ENCODE measurements at regions not wholly inside any gene's neighbourhood (a gene's known extent, or its start where the extent isn't known, plus 50 kb on each side); places are given as distances from the start of the nearest gene placed in this dataset.

GRCh38 chr9:1530696-1531095 lies 480.5 kb downstream of the DMRT2 start:
- Histone ChIP-seq H3K4me3 (no peak overlapping the region), H3F3A (replicated peaks; ENCODE audit: low read depth) (no peaks in the 10 kb centered on the region), H4K20me1 (replicated peaks; ENCODE audit: insufficient read depth) (no peaks in the 10 kb centered on the region), H2AFZ (no peak overlapping the region), H3K9me2 (ENCODE audit: insufficient read depth) (peaks cover 9% of the 10 kb centered on the region), H3K36me3 (ENCODE audit: insufficient read depth) (no peaks in the 10 kb centered on the region), H3K4me1 (ENCODE audit: insufficient read depth) (no peaks in the 10 kb centered on the region), H3K27me3 (ENCODE audit: insufficient read depth) (no peaks in the 10 kb centered on the region), H3K27ac (ENCODE audit: low read depth) (no peak overlapping the region), H3K4me2 (no peak overlapping the region), H3K79me2 (replicated peaks; ENCODE audit: insufficient read depth) (no peaks in the 10 kb centered on the region)
- H3K4me3 Mint-ChIP-seq, result no peak overlapping the region
- DNase-seq (ENCODE audit: low spot score), result no peak
- ATAC-seq, result no peak
- no peak for TF ChIP-seq CREB1 (CRISPR knock-in tag; IDR thresholded peaks at IDR 0.05; ENCODE audit: low read depth)
- TF ChIP-seq, protein P1, sequence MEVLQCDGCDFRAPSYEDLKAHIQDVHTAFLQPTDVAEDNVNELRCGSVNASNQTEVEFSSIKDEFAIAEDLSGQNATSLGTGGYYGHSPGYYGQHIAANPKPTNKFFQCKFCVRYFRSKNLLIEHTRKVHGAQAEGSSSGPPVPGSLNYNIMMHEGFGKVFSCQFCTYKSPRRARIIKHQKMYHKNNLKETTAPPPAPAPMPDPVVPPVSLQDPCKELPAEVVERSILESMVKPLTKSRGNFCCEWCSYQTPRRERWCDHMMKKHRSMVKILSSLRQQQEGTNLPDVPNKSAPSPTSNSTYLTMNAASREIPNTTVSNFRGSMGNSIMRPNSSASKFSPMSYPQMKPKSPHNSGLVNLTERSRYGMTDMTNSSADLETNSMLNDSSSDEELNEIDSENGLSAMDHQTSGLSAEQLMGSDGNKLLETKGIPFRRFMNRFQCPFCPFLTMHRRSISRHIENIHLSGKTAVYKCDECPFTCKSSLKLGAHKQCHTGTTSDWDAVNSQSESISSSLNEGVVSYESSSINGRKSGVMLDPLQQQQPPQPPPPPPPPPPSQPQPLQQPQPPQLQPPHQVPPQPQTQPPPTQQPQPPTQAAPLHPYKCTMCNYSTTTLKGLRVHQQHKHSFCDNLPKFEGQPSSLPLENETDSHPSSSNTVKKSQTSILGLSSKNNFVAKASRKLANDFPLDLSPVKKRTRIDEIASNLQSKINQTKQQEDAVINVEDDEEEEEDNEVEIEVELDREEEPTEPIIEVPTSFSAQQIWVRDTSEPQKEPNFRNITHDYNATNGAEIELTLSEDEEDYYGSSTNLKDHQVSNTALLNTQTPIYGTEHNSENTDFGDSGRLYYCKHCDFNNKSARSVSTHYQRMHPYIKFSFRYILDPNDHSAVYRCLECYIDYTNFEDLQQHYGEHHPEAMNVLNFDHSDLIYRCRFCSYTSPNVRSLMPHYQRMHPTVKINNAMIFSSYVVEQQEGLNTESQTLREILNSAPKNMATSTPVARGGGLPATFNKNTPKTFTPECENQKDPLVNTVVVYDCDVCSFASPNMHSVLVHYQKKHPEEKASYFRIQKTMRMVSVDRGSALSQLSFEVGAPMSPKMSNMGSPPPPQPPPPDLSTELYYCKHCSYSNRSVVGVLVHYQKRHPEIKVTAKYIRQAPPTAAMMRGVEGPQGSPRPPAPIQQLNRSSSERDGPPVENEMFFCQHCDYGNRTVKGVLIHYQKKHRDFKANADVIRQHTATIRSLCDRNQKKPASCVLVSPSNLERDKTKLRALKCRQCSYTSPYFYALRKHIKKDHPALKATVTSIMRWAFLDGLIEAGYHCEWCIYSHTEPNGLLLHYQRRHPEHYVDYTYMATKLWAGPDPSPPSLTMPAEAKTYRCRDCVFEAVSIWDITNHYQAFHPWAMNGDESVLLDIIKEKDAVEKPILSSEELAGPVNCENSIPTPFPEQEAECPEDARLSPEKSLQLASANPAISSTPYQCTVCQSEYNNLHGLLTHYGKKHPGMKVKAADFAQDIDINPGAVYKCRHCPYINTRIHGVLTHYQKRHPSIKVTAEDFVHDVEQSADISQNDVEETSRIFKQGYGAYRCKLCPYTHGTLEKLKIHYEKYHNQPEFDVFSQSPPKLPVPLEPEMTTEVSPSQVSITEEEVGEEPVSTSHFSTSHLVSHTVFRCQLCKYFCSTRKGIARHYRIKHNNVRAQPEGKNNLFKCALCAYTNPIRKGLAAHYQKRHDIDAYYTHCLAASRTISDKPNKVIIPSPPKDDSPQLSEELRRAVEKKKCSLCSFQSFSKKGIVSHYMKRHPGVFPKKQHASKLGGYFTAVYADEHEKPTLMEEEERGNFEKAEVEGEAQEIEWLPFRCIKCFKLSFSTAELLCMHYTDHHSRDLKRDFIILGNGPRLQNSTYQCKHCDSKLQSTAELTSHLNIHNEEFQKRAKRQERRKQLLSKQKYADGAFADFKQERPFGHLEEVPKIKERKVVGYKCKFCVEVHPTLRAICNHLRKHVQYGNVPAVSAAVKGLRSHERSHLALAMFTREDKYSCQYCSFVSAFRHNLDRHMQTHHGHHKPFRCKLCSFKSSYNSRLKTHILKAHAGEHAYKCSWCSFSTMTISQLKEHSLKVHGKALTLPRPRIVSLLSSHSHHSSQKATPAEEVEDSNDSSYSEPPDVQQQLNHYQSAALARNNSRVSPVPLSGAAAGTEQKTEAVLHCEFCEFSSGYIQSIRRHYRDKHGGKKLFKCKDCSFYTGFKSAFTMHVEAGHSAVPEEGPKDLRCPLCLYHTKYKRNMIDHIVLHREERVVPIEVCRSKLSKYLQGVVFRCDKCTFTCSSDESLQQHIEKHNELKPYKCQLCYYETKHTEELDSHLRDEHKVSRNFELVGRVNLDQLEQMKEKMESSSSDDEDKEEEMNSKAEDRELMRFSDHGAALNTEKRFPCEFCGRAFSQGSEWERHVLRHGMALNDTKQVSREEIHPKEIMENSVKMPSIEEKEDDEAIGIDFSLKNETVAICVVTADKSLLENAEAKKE (CRISPR knock-in tag; IDR thresholded peaks at IDR 0.05), result no peak
- no peak for TF ChIP-seq STAT1 (IDR thresholded peaks at IDR 0.05; ENCODE audit: unreplicated experiment)
- no peak for TF ChIP-seq EZH2phosphoT487 (IDR thresholded peaks at IDR 0.05; ENCODE audit: unreplicated experiment)
- TF ChIP-seq ZNF114 (CRISPR knock-in tag; IDR thresholded peaks at IDR 0.05), result no peak
- no peak for TF ChIP-seq POLR2AphosphoS5 (IDR thresholded peaks at IDR 0.05; ENCODE audit: low read depth)
- TF ChIP-seq JUNB (IDR thresholded peaks at IDR 0.05; ENCODE audit: unreplicated experiment), result no peak
- TF ChIP-seq, protein P2, sequence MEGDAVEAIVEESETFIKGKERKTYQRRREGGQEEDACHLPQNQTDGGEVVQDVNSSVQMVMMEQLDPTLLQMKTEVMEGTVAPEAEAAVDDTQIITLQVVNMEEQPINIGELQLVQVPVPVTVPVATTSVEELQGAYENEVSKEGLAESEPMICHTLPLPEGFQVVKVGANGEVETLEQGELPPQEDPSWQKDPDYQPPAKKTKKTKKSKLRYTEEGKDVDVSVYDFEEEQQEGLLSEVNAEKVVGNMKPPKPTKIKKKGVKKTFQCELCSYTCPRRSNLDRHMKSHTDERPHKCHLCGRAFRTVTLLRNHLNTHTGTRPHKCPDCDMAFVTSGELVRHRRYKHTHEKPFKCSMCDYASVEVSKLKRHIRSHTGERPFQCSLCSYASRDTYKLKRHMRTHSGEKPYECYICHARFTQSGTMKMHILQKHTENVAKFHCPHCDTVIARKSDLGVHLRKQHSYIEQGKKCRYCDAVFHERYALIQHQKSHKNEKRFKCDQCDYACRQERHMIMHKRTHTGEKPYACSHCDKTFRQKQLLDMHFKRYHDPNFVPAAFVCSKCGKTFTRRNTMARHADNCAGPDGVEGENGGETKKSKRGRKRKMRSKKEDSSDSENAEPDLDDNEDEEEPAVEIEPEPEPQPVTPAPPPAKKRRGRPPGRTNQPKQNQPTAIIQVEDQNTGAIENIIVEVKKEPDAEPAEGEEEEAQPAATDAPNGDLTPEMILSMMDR (conservative IDR thresholded peaks at IDR 0.05; ENCODE audit: low read depth in 2 of 2), result no peak
- no peak for TF ChIP-seq EZH2 (IDR thresholded peaks at IDR 0.05; ENCODE audit: low read depth, unreplicated experiment)
- no peak for TF ChIP-seq REST (IDR thresholded peaks at IDR 0.05; ENCODE audit: unreplicated experiment)
- no peak for TF ChIP-seq ETS1 (IDR thresholded peaks at IDR 0.05)
- no peak for TF ChIP-seq NANOG (IDR thresholded peaks at IDR 0.05; ENCODE audit: borderline replicate concordance)
- no peak overlapping the region for H3K27ac Mint-ChIP-seq
- no peaks in the 10 kb centered on the region for H3K4me1 Mint-ChIP-seq
- no peaks in the 10 kb centered on the region; the same call in 2 of the 3 replicates for H3K9me3 Mint-ChIP-seq
- no peaks in the 10 kb centered on the region for H3K27me3 Mint-ChIP-seq (ENCODE audit: insufficient read depth, low read depth, poor library complexity)
- H3K36me3 Mint-ChIP-seq (ENCODE audit: low read depth), result no peaks in the 10 kb centered on the region

Measured in GM23338 (cell line).